Keratinocyte (primary cell): ENCODE measurements at regions not wholly inside any gene's neighbourhood (a gene's known extent, or its start where the extent isn't known, plus 50 kb on each side); places are given as distances from the start of the nearest gene placed in this dataset.

Source experiments
- DNase-seq: peaks from one replicate; pipeline ENCODE4 v3.0.0-alpha.2; 2011; ENCODE audit warnings: low read depth, missing footprints, low spot score
- FAIRE-seq: peaks from 2 replicates; lab custom pipeline; 2011; peaks lifted over from hg19 to GRCh38; lab: Jason Lieb, UNC
- H2AFZ ChIP-seq: 2 replicates; pipeline ENCODE4 v1.6.0; 2012; ENCODE audit warnings: low read length, control low read depth, inconsistent platforms; ENCODE audit not compliant: control insufficient read depth
- H3K27ac ChIP-seq: 2 replicates; pipeline ENCODE4 v1.5.1; 2011; ENCODE audit warnings: low read length; ENCODE audit not compliant: control insufficient read depth, insufficient read depth
- H3K27me3 ChIP-seq: 3 replicates; pipeline ENCODE4 v1.6.0; 2011; ENCODE audit warnings: low read length; ENCODE audit not compliant: control insufficient read depth, insufficient read depth; ENCODE audit errors: extremely low read depth
- H3K36me3 ChIP-seq, 2 experiments: 2 replicates in 1 of 2; 3 replicates in 1 of 2; pipeline ENCODE4 v1.5.1; 2011; ENCODE audit warnings: low read length in 2 of 2, mild to moderate bottlenecking in 1 of 2; ENCODE audit not compliant: control insufficient read depth in 2 of 2, insufficient read depth in 2 of 2; ENCODE audit errors: extremely low read depth in 1 of 2
- H3K4me1 ChIP-seq: 3 replicates; pipeline ENCODE4 v1.5.1; 2011; ENCODE audit warnings: low read length; ENCODE audit not compliant: control insufficient read depth, insufficient read depth; ENCODE audit errors: extremely low read depth
- H3K4me2 ChIP-seq: 3 replicates; pipeline ENCODE4 v1.6.0; 2011; ENCODE audit warnings: low read depth, low read length; ENCODE audit not compliant: control insufficient read depth, insufficient read depth; ENCODE audit errors: extremely low read depth
- H3K4me3 ChIP-seq, 3 experiments: fragments of 200-600 bp in 1 of 3; sonication (generic) in 1 of 3; 2 replicates in 2 of 3; 3 replicates in 1 of 3; pipeline ENCODE4 v1.5.1; 2011 to 2016; ENCODE audit warnings: low read length in 3 of 3, mild to moderate bottlenecking in 3 of 3, control low read depth in 2 of 3, inconsistent platforms in 1 of 3, low read depth in 1 of 3, mixed read lengths in 1 of 3, mixed run types in 1 of 3, moderate library complexity in 1 of 3; ENCODE audit not compliant: control insufficient read depth in 2 of 3, insufficient read depth in 2 of 3; ENCODE audit errors: extremely low read depth in 1 of 3
- H3K79me2 ChIP-seq: 2 replicates; pipeline ENCODE4 v1.6.0; 2012; ENCODE audit warnings: low read length; ENCODE audit not compliant: control insufficient read depth, insufficient read depth
- H3K9ac ChIP-seq: 3 replicates; pipeline ENCODE4 v1.6.0; 2011; ENCODE audit warnings: low read length; ENCODE audit not compliant: control insufficient read depth, insufficient read depth; ENCODE audit errors: extremely low read depth
- H3K9me1 ChIP-seq: 3 replicates; pipeline ENCODE4 v1.6.0; 2011; ENCODE audit warnings: low read length; ENCODE audit not compliant: control insufficient read depth, insufficient read depth; ENCODE audit errors: extremely low read depth
- H3K9me3 ChIP-seq: 2 replicates; pipeline ENCODE4 v1.5.1; 2012; ENCODE audit warnings: low read depth, low read length; ENCODE audit not compliant: control insufficient read depth
- H4K20me1 ChIP-seq: 3 replicates; pipeline ENCODE4 v1.6.0; 2011; ENCODE audit warnings: low read length; ENCODE audit not compliant: control insufficient read depth, insufficient read depth; ENCODE audit errors: extremely low read depth
- EZH2 ChIP-seq: IDR thresholded peaks from one replicate; pipeline ENCODE4 v1.6.1; 2012; ENCODE audit warnings: inconsistent platforms, mild to moderate bottlenecking, low read length, moderate library complexity
- dilution Hi-C: fragments of 300-500 bp; cut with MboI; formaldehyde crosslinking; loops from one replicate; pipeline ENCODE4 v1.7.0; 2020; ENCODE audit warnings: low sequenced_read_pairs; ENCODE audit not compliant: extremely low pct_ligation_motif_present
- TF ChIP-seq, protein P1 (sequence below), 3 experiments: IDR thresholded peaks in 1 of 3; conservative IDR thresholded peaks in 1 of 3; optimal IDR thresholded peaks in 1 of 3; 2 replicates in 2 of 3; 3 replicates in 1 of 3; pipeline versions ENCODE3 to v1.5.1; 2011; ENCODE audit warnings: low read length in 3 of 3, mild to moderate bottlenecking in 3 of 3, moderate library complexity in 2 of 3, control low read depth in 1 of 3, inconsistent platforms in 1 of 3; ENCODE audit not compliant: insufficient read depth in 2 of 3; ENCODE audit errors: extremely low read depth in 1 of 3

GRCh38 chr13:33629605-33630360 lies 188.2 kb upstream of the RFC3 start:
- Histone ChIP-seq H4K20me1 (no peaks in the 10 kb centered on the region), H3K9me1 (no peaks in the 10 kb centered on the region), H3K9me3 (no peaks in the 10 kb centered on the region), H3K4me3 (no peak overlapping the region), H3K27me3 (no peaks in the 10 kb centered on the region), H3K4me2 (no peak overlapping the region), H3K4me1 (peaks cover 25% of the 10 kb centered on the region), H3K9ac (no peak overlapping the region), H2AFZ (no peak overlapping the region), H3K79me2 (no peaks in the 10 kb centered on the region), H3K27ac (no peak overlapping the region), H3K36me3 (no peaks in the 10 kb centered on the region)
- no peak for FAIRE-seq
- TF ChIP-seq, protein P1, sequence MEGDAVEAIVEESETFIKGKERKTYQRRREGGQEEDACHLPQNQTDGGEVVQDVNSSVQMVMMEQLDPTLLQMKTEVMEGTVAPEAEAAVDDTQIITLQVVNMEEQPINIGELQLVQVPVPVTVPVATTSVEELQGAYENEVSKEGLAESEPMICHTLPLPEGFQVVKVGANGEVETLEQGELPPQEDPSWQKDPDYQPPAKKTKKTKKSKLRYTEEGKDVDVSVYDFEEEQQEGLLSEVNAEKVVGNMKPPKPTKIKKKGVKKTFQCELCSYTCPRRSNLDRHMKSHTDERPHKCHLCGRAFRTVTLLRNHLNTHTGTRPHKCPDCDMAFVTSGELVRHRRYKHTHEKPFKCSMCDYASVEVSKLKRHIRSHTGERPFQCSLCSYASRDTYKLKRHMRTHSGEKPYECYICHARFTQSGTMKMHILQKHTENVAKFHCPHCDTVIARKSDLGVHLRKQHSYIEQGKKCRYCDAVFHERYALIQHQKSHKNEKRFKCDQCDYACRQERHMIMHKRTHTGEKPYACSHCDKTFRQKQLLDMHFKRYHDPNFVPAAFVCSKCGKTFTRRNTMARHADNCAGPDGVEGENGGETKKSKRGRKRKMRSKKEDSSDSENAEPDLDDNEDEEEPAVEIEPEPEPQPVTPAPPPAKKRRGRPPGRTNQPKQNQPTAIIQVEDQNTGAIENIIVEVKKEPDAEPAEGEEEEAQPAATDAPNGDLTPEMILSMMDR (optimal IDR thresholded peaks at IDR 0.05 in 1 of 3, IDR thresholded peaks at IDR 0.05 in 1 of 3, conservative IDR thresholded peaks at IDR 0.05 in 1 of 3; ENCODE audit: extremely low read depth in 1 of 3, insufficient read depth in 2 of 3, low read length in 3 of 3): no peak
- TF ChIP-seq EZH2: no peak
- no peak for DNase-seq
- dilution Hi-C loops: no loop called here

DNA sequence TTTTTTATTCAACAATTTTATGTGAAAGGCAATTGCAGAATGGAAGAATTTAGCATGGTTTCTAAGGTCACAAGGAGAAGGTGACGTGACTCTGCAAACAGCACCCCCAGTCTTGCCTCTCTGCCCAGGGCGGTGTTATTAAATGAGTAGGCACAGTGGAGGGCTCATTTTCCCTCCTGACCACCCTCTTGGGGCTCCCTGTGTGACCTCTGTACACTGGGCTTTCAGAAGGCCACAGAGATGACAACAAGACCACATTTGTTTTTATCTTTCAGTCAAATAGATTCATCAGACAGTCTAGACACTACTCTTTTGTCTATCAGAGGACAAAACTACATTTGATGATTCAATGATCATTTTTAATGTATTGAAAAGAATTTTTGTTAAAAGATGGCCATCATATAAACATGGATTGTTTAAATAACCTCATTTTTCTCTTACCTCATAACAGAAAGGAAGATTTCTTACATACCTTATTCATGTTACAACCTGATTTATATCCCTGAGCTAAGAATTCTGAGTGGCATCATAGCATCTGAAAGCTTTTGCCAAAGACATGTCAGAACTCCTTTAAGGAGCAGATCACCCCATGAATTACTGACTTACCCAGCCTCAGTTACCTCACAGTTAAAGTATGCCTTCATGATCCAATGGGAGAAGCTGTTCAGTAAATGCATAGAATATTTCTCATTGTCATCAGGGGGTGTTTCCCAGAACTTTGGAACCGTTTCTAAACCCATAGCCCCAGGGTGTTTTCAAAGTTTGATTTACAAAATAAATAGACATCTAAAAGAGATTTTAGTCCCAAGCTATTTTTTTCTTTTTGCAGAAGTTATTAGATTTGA lies 184.0 kb upstream of the RFC3 start:
- FAIRE-seq: peak; percentile 97

More for the DNA sequence above, 184.0 kb upstream of the RFC3 start:
- Histone ChIP-seq H2AFZ (peak overlapping the region; percentile 83), H3K27ac (peak overlapping the region; percentile 90), H3K4me2 (peak overlapping the region; percentile 63), H3K4me3 (peak overlapping the region in 1 of 3 experiments; percentile 12), H3K9me3 (no peaks in the 10 kb centered on the region), H3K4me1 (peaks cover 52% of the 10 kb centered on the region), H3K27me3 (no peaks in the 10 kb centered on the region), H4K20me1 (no peaks in the 10 kb centered on the region), H3K9me1 (no peaks in the 10 kb centered on the region), H3K9ac (peak overlapping the region; percentile 69), H3K36me3 (no peaks in the 10 kb centered on the region), H3K79me2 (no peaks in the 10 kb centered on the region)
- DNase-seq: peak; percentile 95
- dilution Hi-C loops: no loop called here
- no peak for TF ChIP-seq EZH2
- TF ChIP-seq, protein P1 (optimal IDR thresholded peaks at IDR 0.05 in 1 of 3, IDR thresholded peaks at IDR 0.05 in 1 of 3, conservative IDR thresholded peaks at IDR 0.05 in 1 of 3; ENCODE audit: extremely low read depth in 1 of 3, insufficient read depth in 2 of 3, low read length in 3 of 3): no peak
